Myocyte (in vitro differentiated cells): ENCODE measurements at regions not wholly inside any gene's neighbourhood (a gene's known extent, or its start where the extent isn't known, plus 50 kb on each side); places are given as distances from the start of the nearest gene placed in this dataset.

Source experiments
- DNase-seq: peaks from one replicate; pipeline ENCODE4 v3.0.0-alpha.2; 2012; ENCODE audit warnings: low read depth

DNA sequence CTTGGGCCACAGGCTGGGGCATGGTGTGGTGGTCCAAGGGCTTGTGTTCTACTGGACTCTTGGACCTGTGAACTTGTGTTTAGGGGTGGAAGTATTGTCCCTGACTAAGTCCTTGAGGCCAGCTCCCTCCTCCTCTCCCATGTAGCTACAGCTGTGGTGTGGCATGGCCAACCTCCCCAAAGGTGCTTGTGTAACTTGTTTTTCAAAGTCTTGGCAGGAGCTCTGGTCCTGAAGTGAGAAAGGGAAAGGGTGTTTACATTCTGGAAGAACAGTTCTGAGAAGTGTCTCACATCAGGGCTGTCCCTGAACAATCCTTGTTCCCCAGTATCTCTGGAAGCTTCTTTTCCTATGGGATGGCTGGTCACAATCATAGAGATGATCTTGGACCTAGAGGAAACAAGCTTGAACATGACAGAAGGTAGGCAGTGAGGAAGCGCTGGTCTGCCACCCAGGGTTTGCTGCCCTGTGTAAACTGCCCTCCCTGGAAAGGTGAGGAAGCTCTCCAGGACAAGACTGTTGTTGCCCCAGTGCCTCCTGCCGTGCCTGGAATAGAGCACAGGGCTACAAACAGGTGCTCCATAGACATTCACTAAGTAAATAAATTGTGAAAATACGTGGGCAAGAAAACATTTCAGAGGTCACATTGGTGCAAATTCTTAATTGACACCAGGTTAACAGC lies 64.6 kb upstream of the KLF9 start:
- no peak for DNase-seq

- no peak for DNase-seq
Observed at GRCh38 chr9:70477907-70478480, 63.5 kb upstream of the KLF9 start.

- peak; percentile 68 for DNase-seq
Observed at GRCh38 chr9:70477146-70477745, 62.8 kb upstream of the KLF9 start.

GRCh38 chr9:70475211-70475610 lies 60.8 kb upstream of the KLF9 start:
- DNase-seq = no peak

DNA sequence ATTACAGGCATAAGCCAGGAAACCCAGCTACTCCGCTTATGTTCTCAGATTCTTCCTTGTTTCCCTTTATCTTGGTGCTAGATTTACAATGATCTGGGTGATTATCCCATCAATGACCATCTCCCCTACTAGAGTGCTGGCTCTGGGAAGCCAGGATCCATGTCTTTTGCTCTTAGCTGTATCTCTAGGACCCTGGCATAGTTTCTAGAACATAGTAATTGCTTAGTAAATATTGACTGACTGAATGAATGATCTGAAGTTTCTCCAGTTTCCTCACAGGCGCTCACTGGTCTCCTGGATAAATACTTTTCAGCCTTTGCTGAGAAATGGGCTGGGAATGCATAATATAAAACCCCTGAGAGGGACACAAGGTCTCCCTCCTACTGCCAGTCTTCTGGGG lies 60.0 kb upstream of the KLF9 start:
- DNase-seq = no peak

GRCh38 chr9:70472268-70473249 lies 58.1 kb upstream of the KLF9 start:
- no peak for DNase-seq

GRCh38 chr9:70470050-70471015 lies 55.9 kb upstream of the KLF9 start:
- DNase-seq = peak; percentile 17

GRCh38 chr9:70468291-70468690 lies 53.8 kb upstream of the KLF9 start:
- no peak for DNase-seq

DNA sequence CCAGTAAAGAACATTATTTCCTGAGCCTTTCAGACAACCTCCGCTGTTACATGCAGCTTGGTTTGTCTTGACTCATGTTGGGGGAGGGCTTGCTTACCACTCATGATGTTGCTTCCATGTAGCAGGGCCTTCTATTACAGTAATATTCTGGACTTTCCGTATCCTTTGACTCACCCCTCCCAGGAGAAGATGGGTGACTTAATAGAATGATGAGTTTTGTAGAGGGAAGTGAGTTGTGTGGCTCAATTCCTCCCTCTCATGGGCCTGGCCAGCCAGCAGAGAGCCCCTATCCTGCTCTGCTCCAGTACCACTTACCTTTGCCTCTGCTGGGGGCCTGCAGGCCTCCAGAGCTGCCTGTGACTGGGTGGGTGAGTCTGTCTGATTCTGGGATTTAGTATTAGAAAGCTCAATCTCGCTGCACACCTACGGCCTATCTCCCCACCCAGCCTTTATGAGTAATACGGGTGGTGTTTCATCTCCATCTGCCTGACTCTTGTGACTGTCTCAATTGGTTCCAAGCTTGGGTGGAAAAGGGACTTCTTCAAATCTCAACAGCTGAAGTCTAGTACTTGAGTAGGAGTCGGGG lies 52.6 kb upstream of the KLF9 start:
- no peak for DNase-seq

GRCh38 chr9:70465904-70466303 lies 51.4 kb upstream of the KLF9 start:
- DNase-seq = no peak

GRCh38 chr9:70465398-70465797 lies 50.9 kb upstream of the KLF9 start:
- DNase-seq = no peak
